IMR-90 (cell line): ENCODE measurements at regions not wholly inside any gene's neighbourhood (a gene's known extent, or its start where the extent isn't known, plus 50 kb on each side); places are given as distances from the start of the nearest gene placed in this dataset.

Experiments used
- ATAC-seq: fragments of 200-7000 bp; cut with Tn5 transposase; 2 replicates; pipeline ENCODE4 v1.9.1; 2020; ENCODE audit warnings: low read depth, mild to moderate bottlenecking, moderate library complexity
- BruUV-seq: library from RNA; stranded (reverse); fragments of 400-500 nt; replicated peaks from 2 replicates; lab custom pipeline; 2021; lab: Mats Ljungman, UMichigan
- CTCF ChIA-PET: fragments of 300-600 bp; formaldehyde crosslinking; extraction: SDS; loops from one replicate; lab custom pipeline; 2021; ENCODE audit warnings: antibody characterized with exemption; lab: Yijun Ruan, JAX
- POLR2A ChIA-PET: fragments of 300-600 bp; sonication (Branson Sonifier 250); formaldehyde crosslinking; loops from one replicate; lab custom pipeline; 2022; ENCODE audit warnings: antibody characterized with exemption; ENCODE audit not compliant: unreplicated experiment; lab: Charles Lee
- DNase-seq: peaks from one replicate; pipeline ENCODE4 v3.0.0; 2013
- H2AFZ ChIP-seq: replicated peaks from 2 replicates; pipeline ENCODE3; 2013; ENCODE audit warnings: low read length, mild to moderate bottlenecking; ENCODE audit not compliant: poor library complexity
- H2AK5ac ChIP-seq: 2 replicates; pipeline ENCODE4 v1.6.1; 2013; ENCODE audit warnings: low read depth, low read length, inconsistent platforms
- H2AK9ac ChIP-seq: replicated peaks from 2 replicates; pipeline ENCODE3; 2013; ENCODE audit warnings: mild to moderate bottlenecking, low read depth, low read length, moderate library complexity; ENCODE audit not compliant: poor library complexity
- H2BK120ac ChIP-seq: 2 replicates; pipeline ENCODE4 v1.6.1; 2013; ENCODE audit warnings: low read depth, low read length, inconsistent platforms
- H2BK15ac ChIP-seq: 3 replicates; pipeline ENCODE4 v1.6.1; 2013; ENCODE audit warnings: low read depth, low read length, inconsistent platforms
- H2BK20ac ChIP-seq: 2 replicates; pipeline ENCODE4 v1.6.1; 2013; ENCODE audit warnings: low read depth, mild to moderate bottlenecking, inconsistent platforms, low read length, moderate library complexity
- H2BK5ac ChIP-seq: 2 replicates; pipeline ENCODE4 v1.6.1; 2013; ENCODE audit warnings: mild to moderate bottlenecking, low read depth, low read length, inconsistent platforms; ENCODE audit not compliant: poor library complexity, severe bottlenecking
- H3K14ac ChIP-seq: replicated peaks from 2 replicates; pipeline ENCODE4 v1.6.1; 2013; ENCODE audit warnings: low read depth, low read length, inconsistent platforms
- H3K18ac ChIP-seq: 2 replicates; pipeline ENCODE4 v1.6.1; 2013; ENCODE audit warnings: low read depth, low read length, control low read depth
- H3K23ac ChIP-seq: 2 replicates; pipeline ENCODE4 v1.6.1; 2013; ENCODE audit warnings: low read depth, low read length, inconsistent platforms
- H3K27ac ChIP-seq: 2 replicates; pipeline ENCODE4 v1.5.1; 2013; ENCODE audit warnings: mild to moderate bottlenecking, control low read depth, low read length; ENCODE audit not compliant: insufficient read depth
- H3K27me3 ChIP-seq: 2 replicates; pipeline ENCODE4 v1.6.1; 2013; ENCODE audit warnings: low read length; ENCODE audit not compliant: control insufficient read depth, insufficient read depth
- H3K36me3 ChIP-seq: 2 replicates; pipeline ENCODE4 v1.6.1; 2013; ENCODE audit warnings: low read length, mixed read lengths; ENCODE audit not compliant: control insufficient read depth, insufficient read depth
- H3K4ac ChIP-seq: 2 replicates; pipeline ENCODE4 v1.6.1; 2013; ENCODE audit warnings: low read depth, low read length, inconsistent platforms
- H3K4me1 ChIP-seq: 2 replicates; pipeline ENCODE4 v1.6.1; 2013; ENCODE audit warnings: low read length, mixed read lengths; ENCODE audit not compliant: control insufficient read depth, insufficient read depth
- H3K4me2 ChIP-seq: 2 replicates; pipeline ENCODE4 v1.6.1; 2013; ENCODE audit warnings: low read depth, mild to moderate bottlenecking, control low read depth, low read length, moderate library complexity
- H3K4me3 ChIP-seq: 2 replicates; pipeline ENCODE4 v1.5.1; 2013; ENCODE audit warnings: low read depth, mild to moderate bottlenecking, control low read depth, low read length, moderate library complexity; ENCODE audit not compliant: insufficient read depth
- H3K56ac ChIP-seq: 2 replicates; pipeline ENCODE4 v1.6.1; 2013; ENCODE audit warnings: low read length, inconsistent platforms; ENCODE audit not compliant: insufficient read depth; ENCODE audit errors: extremely low read depth
- H3K79me1 ChIP-seq, 2 experiments: 2 replicates each; pipeline ENCODE4 v1.6.1; 2013; ENCODE audit warnings: low read length in 2 of 2, inconsistent platforms in 1 of 2, low read depth in 1 of 2
- H3K9ac ChIP-seq: 2 replicates; pipeline ENCODE4 v1.6.1; 2013; ENCODE audit warnings: low read depth, low read length, control low read depth
- H3K9me1 ChIP-seq: 2 replicates; pipeline ENCODE4 v1.6.1; 2013; ENCODE audit warnings: low read length, inconsistent platforms; ENCODE audit not compliant: insufficient read depth
- H3K9me3 ChIP-seq: 2 replicates; pipeline ENCODE4 v1.6.1; 2013; ENCODE audit warnings: low read length; ENCODE audit not compliant: control insufficient read depth, insufficient read depth
- H4K20me1 ChIP-seq: 2 replicates; pipeline ENCODE4 v1.6.1; 2013; ENCODE audit warnings: low read length, inconsistent platforms; ENCODE audit not compliant: insufficient read depth
- H4K5ac ChIP-seq: 2 replicates; pipeline ENCODE4 v1.6.1; 2013; ENCODE audit warnings: mild to moderate bottlenecking, low read depth, low read length, control low read depth
- H4K8ac ChIP-seq, 2 experiments: 2 replicates each; pipeline ENCODE4 v1.6.1; 2013; ENCODE audit warnings: low read depth in 2 of 2, low read length in 2 of 2, control low read depth in 1 of 2, inconsistent platforms in 1 of 2
- H4K91ac ChIP-seq: 2 replicates; pipeline ENCODE4 v1.6.1; 2013; ENCODE audit warnings: low read depth, low read length, inconsistent platforms; ENCODE audit not compliant: insufficient read depth
- BHLHE40 ChIP-seq: fragments of 150-350 bp; IDR thresholded peaks from 2 replicates; pipeline ENCODE4 v1.6.1; 2016; ENCODE audit warnings: mild to moderate bottlenecking, low read depth, low read length
- CEBPB ChIP-seq: IDR thresholded peaks from 2 replicates; pipeline ENCODE4 v1.6.1; 2012; ENCODE audit warnings: low read depth, low read length, improper control_type of control experiment
- MAFK ChIP-seq: IDR thresholded peaks from 2 replicates; pipeline ENCODE4 v1.6.1; 2012; ENCODE audit warnings: low read depth, low read length, improper control_type of control experiment
- MAZ ChIP-seq: IDR thresholded peaks from 2 replicates; pipeline ENCODE4 v1.6.1; 2012; ENCODE audit warnings: low read depth, mild to moderate bottlenecking, low read length, improper control_type of control experiment, moderate library complexity, borderline replicate concordance
- MXI1 ChIP-seq: IDR thresholded peaks from 2 replicates; pipeline ENCODE4 v1.6.1; 2012; ENCODE audit warnings: low read depth, mild to moderate bottlenecking, low read length, moderate library complexity, borderline replicate concordance
- NFE2L2 ChIP-seq: fragments of 150-350 bp; IDR thresholded peaks from 2 replicates; pipeline ENCODE4 v1.6.1; 2016; ENCODE audit warnings: low read depth, mild to moderate bottlenecking, low read length
- RAD21 ChIP-seq: IDR thresholded peaks from 2 replicates; pipeline ENCODE4 v1.6.1; 2012; ENCODE audit warnings: low read length, improper control_type of control experiment
- RCOR1 ChIP-seq: IDR thresholded peaks from 2 replicates; pipeline ENCODE4 v1.6.1; 2012; ENCODE audit warnings: mild to moderate bottlenecking, low read length, improper control_type of control experiment; ENCODE audit not compliant: insufficient replicate concordance
- RFX5 ChIP-seq: IDR thresholded peaks from 2 replicates; pipeline ENCODE4 v1.8.0; 2012; ENCODE audit warnings: low read depth, mild to moderate bottlenecking, low read length, moderate library complexity
- SMC3 ChIP-seq: fragments of 150-350 bp; IDR thresholded peaks from 2 replicates; pipeline ENCODE4 v1.6.1; 2016; ENCODE audit warnings: low read depth, mild to moderate bottlenecking, antibody characterized with exemption, low read length, moderate library complexity
- WGBS, 2 experiments: methylation state at CpG; one replicate each; pipeline versions ENCODE4 v1.1.5 to v1.1.7; 2013; ENCODE audit warnings: missing lambda C conversion rate in 2 of 2; ENCODE audit not compliant: insufficient read length in 1 of 2; ENCODE audit errors: extremely low coverage in 2 of 2; 5-methylcytosine and 5-hydroxymethylcytosine counted together
- dilution Hi-C: fragments of 300-500 bp; cut with HindIII; formaldehyde crosslinking; loops from one replicate; pipeline ENCODE4 v1.14.3; 2018; ENCODE audit warnings: low sequenced_read_pairs; ENCODE audit not compliant: unreplicated experiment
- in situ Hi-C: fragments of 300-500 bp; cut with MboI; formaldehyde crosslinking; loops from 3 replicates; pipeline ENCODE4 v1.14.3; 2019; ENCODE audit warnings: low sequenced_read_pairs, inconsistent platforms, mixed read lengths
- intact Hi-C: fragments of 100-400 bp; cut with micrococcal nuclease; formaldehyde crosslinking; loops from 2 replicates; pipeline ENCODE4 v1.10.0; 2022
- TF ChIP-seq, protein P1 (sequence below): fragments of 150-350 bp; IDR thresholded peaks from 2 replicates; pipeline ENCODE4 v1.6.1; 2017; ENCODE audit warnings: mild to moderate bottlenecking, antibody characterized with exemption, low read length, low read depth
- TF ChIP-seq, protein P2 (sequence below): fragments of 150-350 bp; IDR thresholded peaks from 2 replicates; pipeline ENCODE4 v1.6.1; 2016; ENCODE audit warnings: low read depth, mild to moderate bottlenecking, low read length, moderate library complexity, borderline replicate concordance

DNA sequence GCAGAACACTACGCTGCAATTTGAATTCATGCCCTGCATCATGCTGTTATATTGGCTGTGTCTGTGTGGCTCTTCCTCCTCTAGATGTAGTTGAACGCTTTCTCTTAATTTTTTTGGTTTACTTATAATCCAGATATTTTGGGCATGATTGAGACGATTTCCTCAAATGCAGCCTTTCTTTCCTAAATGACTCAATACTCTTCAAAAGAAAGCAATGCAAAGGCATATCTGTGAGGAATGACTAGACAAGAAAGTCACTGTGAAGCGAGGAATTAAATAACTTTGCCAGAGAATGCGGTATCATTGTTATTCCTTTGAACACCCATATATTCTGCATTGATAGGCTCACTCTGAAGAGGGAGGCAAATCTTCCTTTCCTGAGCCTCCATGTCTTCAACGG, 152.8 kb downstream of the YIPF5 start:
- H2BK5ac ChIP-seq: no peak overlapping the region
- no peak overlapping the region for H3K14ac ChIP-seq
- in situ Hi-C loops (no loop called here), intact Hi-C loops (no loop called here), dilution Hi-C loops (no loop called here)
- no peak overlapping the region for H4K91ac ChIP-seq
- H3K4me3 ChIP-seq: no peak overlapping the region
- no peak overlapping the region for H3K56ac ChIP-seq
- H3K4me2 ChIP-seq: no peak overlapping the region
- no TSS peak for BruUV-seq
- peaks cover 4% of the 10 kb centered on the region for H3K4me1 ChIP-seq
- no peak overlapping the region for H3K4ac ChIP-seq
- no peaks in the 10 kb centered on the region for H3K9me3 ChIP-seq
- no peak overlapping the region for H2AK5ac ChIP-seq
- no peaks in the 10 kb centered on the region for H4K20me1 ChIP-seq
- H3K23ac ChIP-seq: no peak overlapping the region
- no peak overlapping the region for H2AK9ac ChIP-seq
- ChIA-PET CTCF (no interaction called here), POLR2A (no interaction called here)
- no peaks in the 10 kb centered on the region for H3K36me3 ChIP-seq
- no peaks in the 10 kb centered on the region for H3K9me1 ChIP-seq
- no peak overlapping the region for H3K18ac ChIP-seq
- H2BK15ac ChIP-seq: no peak overlapping the region
- TF ChIP-seq RCOR1: no peak
- TF ChIP-seq RFX5: no peak
- TF ChIP-seq, protein P1, sequence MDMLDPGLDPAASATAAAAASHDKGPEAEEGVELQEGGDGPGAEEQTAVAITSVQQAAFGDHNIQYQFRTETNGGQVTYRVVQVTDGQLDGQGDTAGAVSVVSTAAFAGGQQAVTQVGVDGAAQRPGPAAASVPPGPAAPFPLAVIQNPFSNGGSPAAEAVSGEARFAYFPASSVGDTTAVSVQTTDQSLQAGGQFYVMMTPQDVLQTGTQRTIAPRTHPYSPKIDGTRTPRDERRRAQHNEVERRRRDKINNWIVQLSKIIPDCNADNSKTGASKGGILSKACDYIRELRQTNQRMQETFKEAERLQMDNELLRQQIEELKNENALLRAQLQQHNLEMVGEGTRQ: no peak
- TF ChIP-seq MAFK: no peak
- no peak for TF ChIP-seq MXI1
- TF ChIP-seq RAD21: no peak
- no peak for TF ChIP-seq SMC3
- peak; percentile 47; the same call in 1 of the 2 replicates for TF ChIP-seq CEBPB
- no peak for TF ChIP-seq MAZ
- TF ChIP-seq NFE2L2: peak; percentile 50
- TF ChIP-seq, protein P2, sequence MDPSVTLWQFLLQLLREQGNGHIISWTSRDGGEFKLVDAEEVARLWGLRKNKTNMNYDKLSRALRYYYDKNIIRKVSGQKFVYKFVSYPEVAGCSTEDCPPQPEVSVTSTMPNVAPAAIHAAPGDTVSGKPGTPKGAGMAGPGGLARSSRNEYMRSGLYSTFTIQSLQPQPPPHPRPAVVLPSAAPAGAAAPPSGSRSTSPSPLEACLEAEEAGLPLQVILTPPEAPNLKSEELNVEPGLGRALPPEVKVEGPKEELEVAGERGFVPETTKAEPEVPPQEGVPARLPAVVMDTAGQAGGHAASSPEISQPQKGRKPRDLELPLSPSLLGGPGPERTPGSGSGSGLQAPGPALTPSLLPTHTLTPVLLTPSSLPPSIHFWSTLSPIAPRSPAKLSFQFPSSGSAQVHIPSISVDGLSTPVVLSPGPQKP: no peak
- no peak for TF ChIP-seq BHLHE40
- no peak overlapping the region for H2BK20ac ChIP-seq
- H3K27ac ChIP-seq: no peak overlapping the region
- no peaks in the 10 kb centered on the region for H3K79me1 ChIP-seq
- H4K8ac ChIP-seq: no peak overlapping the region
- ATAC-seq (no peak; the same call in 1 of the 2 replicates), DNase-seq (peak; percentile 57)
- no peak overlapping the region for H4K5ac ChIP-seq
- no CpG with 5 or more reads among the region's 6 CpGs for WGBS, 2 experiments
- H2AFZ ChIP-seq: no peak overlapping the region
- H3K27me3 ChIP-seq: no peaks in the 10 kb centered on the region
- H3K9ac ChIP-seq: no peak overlapping the region
- no peak overlapping the region for H2BK120ac ChIP-seq
